AG09309 (cell line): ENCODE measurements at regions not wholly inside any gene's neighbourhood (a gene's known extent, or its start where the extent isn't known, plus 50 kb on each side); places are given as distances from the start of the nearest gene placed in this dataset.

Experiments
- DNase-seq: peaks from one replicate; pipeline ENCODE4 v3.0.0-alpha.2; 2010; ENCODE audit warnings: low read depth
- H3K4me3 ChIP-seq: 2 replicates; pipeline ENCODE4 v1.5.1; 2011; ENCODE audit warnings: mild to moderate bottlenecking, low read depth, low read length, moderate library complexity; ENCODE audit not compliant: control insufficient read depth
- TF ChIP-seq, protein P1 (sequence below): IDR thresholded peaks from 2 replicates; pipeline ENCODE4 v1.5.1; 2011; ENCODE audit warnings: mild to moderate bottlenecking, low read depth, low read length, inconsistent platforms; ENCODE audit not compliant: insufficient read depth, control insufficient read depth; ENCODE audit errors: missing control alignments

DNA sequence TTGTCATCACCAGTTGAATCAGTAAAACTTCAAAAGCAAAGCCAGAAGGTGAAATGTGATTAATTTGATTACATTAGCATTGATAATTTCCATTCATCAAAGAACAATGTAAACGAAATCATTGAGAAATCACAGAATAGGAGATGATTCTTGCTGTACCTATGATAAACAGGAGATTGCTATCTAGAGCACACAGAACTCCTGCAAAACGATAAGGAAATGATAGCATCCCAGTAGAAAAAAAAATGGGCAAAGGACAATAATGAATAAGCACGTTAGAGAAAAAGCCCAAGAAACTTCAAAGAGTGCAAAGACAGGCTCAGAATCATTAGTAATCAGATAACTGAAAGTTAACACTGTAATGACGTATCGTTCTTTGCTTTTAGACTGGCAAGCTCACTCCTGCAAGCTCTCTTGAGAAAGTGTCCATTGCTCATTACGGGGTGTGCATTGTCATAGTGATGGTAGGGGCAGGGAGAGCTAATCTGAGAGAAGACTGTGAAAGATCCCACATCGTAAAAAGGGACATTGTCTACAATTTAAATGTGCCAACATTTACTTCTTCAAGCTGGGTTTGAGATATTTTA, 143.6 kb downstream of the SPP2 start:
- no peak for DNase-seq
- H3K4me3 ChIP-seq = no peak overlapping the region
- TF ChIP-seq, protein P1, sequence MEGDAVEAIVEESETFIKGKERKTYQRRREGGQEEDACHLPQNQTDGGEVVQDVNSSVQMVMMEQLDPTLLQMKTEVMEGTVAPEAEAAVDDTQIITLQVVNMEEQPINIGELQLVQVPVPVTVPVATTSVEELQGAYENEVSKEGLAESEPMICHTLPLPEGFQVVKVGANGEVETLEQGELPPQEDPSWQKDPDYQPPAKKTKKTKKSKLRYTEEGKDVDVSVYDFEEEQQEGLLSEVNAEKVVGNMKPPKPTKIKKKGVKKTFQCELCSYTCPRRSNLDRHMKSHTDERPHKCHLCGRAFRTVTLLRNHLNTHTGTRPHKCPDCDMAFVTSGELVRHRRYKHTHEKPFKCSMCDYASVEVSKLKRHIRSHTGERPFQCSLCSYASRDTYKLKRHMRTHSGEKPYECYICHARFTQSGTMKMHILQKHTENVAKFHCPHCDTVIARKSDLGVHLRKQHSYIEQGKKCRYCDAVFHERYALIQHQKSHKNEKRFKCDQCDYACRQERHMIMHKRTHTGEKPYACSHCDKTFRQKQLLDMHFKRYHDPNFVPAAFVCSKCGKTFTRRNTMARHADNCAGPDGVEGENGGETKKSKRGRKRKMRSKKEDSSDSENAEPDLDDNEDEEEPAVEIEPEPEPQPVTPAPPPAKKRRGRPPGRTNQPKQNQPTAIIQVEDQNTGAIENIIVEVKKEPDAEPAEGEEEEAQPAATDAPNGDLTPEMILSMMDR = no peak

DNA sequence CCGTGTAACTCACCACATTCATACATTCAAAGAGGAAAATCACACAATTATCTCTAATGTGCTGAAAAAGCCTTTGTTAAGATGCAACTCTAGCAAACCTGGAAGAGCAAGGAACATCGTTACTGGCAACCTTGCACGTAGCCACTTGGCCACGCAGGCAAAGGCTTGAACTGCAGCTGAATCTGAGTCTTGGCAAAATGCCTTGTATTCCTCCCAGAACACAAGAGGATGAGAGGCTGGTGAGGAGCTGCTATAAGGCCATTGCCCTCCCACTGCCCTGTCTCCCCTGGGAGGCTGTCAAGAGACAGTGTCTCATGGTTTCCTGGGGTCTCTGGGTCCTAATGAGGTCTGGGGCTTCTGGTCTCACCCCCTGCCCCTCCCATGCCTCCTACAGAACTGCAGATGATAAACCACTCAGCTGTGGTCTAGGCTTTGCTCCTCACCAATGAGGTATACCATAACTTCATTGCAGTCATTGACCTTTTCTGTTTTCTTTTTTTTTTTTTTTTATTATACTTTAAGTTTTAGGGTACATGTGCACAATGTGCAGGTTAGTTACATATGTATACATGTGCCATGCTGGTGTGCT, 141.4 kb downstream of the SPP2 start:
- H3K4me3 ChIP-seq = no peak overlapping the region
- TF ChIP-seq, protein P1 = no peak
- DNase-seq = no peak

DNA sequence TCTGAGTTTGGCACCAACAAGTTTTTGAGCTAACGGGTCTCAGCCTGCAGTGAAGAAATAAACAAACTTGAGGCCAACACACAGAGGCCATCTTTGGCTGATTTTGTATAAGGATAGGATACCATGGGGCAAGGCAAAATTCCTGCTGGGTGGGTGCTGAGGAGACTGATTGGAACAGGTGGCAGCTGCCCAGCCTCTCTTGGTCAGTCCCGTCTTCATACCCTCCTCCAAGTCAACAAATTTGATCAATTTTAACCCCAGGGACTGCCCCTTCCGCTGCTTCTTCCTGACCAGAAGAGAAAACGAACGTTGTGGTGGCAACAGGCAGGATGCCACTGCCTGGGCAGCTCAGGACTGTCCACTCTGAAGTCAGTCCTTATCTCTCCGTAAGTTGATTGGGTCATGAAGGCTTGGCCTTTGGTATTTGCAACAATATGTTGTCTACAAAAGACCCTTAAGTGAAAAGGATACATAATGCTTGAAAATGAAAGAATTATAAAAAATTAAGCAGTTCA, 139.3 kb downstream of the SPP2 start:
- TF ChIP-seq, protein P1 = no peak
- no peak for DNase-seq
- no peak overlapping the region for H3K4me3 ChIP-seq

DNA sequence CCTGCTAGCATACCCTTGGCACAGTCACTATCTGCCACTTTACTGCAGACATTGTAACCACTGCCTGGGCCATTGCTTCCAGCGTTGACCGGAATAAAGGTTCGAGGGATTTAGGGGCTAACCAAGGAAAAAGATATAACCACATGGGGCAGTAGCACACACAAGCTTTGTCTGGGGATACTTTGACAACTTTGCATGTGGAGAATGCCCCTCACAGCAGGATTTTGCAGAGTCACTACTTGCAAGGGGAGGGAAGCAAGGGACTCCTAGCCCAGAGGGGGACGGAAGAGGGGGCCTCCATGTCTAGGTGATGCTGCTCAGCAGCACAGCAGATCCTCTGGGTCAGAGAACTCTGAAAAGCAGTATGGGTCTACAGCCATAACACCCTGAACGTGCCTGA, 138.7 kb downstream of the SPP2 start:
- no peak for DNase-seq
- TF ChIP-seq, protein P1 = no peak
- H3K4me3 ChIP-seq = no peak overlapping the region

DNA sequence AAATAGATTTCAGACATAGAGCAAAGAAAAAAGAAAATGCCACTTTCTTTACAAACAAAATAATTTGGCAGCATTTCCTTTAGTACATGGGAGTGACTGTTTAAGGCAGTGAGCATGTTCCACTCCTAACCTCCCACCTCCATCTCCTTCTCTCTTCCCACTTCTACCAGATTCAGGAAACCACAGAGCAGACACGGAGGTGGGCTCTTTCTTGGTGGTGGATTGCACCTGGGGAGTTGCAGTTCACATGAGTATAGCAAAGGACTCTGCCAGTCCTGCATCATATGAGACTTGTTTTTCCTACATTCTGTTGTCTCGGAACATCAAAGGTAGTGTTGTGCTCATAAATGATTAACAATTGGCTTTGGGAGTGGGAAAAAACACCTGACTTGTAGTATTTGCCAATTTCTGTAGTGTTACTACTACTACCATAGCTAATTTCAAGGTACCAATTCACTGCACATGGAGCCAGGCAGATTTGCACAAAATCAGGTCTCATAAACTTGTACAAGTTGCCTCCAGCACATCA, 137.2 kb downstream of the SPP2 start:
- DNase-seq = no peak
- no peak overlapping the region for H3K4me3 ChIP-seq
- TF ChIP-seq, protein P1 = no peak

DNA sequence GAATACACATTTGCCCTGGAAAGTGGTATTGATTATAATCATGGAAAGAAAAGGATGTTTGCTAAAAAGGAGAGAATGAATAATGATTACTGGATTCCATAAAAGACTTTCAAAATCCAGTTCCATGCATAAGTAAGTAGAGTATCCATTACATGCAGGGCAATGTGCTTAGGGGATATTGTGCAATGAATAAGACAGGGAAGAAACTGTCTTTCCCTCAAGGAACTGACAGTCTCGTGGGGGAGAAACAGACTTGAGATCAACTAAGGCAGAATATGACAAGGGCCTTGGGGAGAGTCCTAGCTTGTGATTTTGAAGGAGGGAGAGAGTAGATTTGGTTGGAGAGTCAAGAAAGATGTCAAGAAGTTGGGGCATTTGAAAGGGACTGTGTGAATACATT, 130.6 kb downstream of the SPP2 start:
- TF ChIP-seq, protein P1 = no peak
- DNase-seq = no peak
- H3K4me3 ChIP-seq = no peak overlapping the region
